DMS114 treated with DMSO at 0.1 percent for 48 hours (cell line): ENCODE measurements at regions not wholly inside any gene's neighbourhood (a gene's known extent, or its start where the extent isn't known, plus 50 kb on each side); places are given as distances from the start of the nearest gene placed in this dataset.
"Not testable (repeated sequence)": the region's sequence is repeated elsewhere in the genome, so short reads cannot be mapped to it uniquely, and the experiment has no call there.

Experiments used
- DNase-seq: peaks from one replicate; lab custom pipeline; 2025; ENCODE audit not compliant: unreplicated experiment; lab: John Stamatoyannopoulos, UW

DNA sequence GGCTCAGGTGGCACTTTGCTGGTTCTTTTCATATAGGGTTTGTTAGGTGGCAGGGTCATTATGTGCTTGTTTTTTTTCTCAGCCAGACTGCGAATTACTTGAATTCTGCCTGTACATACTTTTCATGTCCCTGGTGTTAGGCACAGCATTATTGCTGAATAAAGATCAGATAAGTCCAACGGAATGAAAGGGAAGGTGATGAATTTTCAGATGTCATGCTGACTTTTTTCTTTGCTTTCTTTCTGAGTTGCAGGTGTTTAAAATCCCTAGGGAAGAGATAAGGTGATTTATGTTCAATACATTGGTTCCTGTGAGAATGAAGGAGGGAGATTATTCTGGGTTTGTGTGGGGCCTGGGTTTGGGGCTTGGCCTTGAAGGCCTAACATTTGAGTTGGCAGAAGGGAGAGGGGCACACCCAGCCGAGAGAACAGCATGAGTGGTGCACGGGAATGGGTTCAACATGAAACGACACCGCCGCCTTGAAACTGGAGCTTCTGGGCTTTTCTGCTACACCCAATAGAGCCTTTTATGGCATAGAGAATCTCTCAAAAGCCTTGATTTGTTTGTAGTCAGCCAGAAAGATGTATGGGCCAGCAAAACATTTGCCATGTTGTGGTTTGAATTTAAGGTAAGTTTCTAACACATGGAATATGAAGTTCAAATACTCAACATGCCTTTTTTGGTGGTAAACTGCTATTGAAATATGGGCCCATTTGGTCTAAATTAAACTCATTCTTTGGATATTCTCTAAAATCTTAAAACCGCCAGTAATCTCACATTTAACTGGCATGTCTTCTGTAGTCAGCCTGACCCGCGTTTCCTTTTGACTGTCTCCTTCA is 477.0 kb downstream of the PCNX1 start:
- no peak for DNase-seq

DNA sequence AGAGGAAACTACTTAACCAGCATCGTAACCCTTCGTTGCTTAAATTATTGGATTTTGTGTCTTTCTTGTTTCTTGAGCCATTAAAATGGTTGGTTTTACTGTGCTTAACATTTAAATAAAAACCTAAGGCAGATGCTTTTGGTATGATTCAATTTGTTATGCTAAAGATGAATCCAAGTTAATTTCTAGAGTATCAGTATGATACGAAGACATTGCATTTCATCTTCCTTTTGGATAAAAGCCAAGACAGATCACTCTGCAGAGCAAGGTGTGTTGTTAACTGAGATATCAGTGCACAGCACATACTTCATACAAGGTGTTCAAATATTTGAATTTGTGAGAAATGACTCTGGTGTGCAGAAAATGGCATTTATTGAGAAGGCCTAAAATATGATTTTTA is 480.5 kb downstream of the PCNX1 start:
- no peak for DNase-seq

DNA sequence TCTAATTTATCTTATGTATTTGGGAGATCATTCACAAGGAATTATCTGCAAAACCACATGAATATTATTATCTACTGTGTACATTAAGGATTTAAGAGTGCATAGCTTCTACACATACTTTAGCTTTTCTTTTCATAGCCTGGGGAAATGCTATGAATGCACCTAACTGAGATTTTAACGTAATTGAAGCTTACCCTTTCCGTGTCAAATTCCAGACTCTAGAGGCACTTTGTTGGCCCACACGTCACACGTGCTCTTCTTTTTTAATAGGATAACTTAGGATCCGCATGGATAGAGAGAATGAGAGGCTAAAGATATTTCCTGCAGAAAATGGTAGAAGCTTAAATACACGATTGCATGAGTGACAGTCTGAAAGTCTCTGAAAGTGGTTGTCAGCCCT is 481.1 kb downstream of the PCNX1 start:
- no peak for DNase-seq

DNA sequence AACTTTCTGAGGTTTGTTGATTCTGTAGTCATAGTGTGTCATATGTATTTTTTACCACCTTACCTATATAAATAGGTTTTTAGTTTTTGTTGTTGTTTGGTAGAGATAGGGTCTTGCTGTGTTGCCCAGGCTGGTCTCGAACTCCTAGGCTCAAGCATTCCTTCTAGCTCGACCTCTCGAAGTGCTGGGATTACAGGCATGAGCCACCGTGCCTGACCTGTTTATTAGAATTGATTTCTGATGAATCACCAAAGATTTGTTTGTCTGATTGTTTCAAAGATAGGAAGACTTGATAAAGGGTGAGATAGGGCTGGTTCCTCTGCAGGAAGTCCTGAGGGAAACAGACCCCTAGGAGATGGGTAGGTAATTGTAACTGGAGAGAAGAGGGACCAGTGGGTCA is 481.6 kb downstream of the PCNX1 start:
- DNase-seq = no peak

DNA sequence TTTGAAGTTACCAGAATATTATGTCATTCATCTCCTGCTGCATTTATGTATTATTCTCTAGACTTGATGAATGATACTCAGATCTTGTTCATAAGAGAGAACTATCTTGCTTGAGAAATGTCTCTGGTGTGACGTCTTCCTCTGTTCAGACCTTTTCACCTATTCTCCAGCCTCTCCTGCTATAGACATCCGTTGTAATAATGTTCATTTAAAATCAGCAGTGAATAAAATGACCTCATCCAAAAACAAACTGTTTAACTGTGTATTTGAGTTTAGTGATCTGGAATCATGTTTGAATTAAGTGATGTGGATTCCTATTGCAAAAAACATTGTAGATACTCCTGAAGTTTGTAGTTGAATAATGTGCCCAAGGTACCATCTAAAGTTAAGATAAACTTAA is 487.1 kb downstream of the PCNX1 start:
- DNase-seq = no peak

- no peak for DNase-seq
Observed at GRCh38 chr14:71395151-71395604, 487.9 kb downstream of the PCNX1 start.

- no peak for DNase-seq
Observed at GRCh38 chr14:71395636-71396035, 488.4 kb downstream of the PCNX1 start.

GRCh38 chr14:71396050-71396677 is 488.9 kb downstream of the PCNX1 start:
- no peak for DNase-seq

- no peak for DNase-seq
Observed at GRCh38 chr14:71397371-71397770, 490.1 kb downstream of the PCNX1 start.

- DNase-seq = no peak
Observed at GRCh38 chr14:71398450-71398849, 491.2 kb downstream of the PCNX1 start.

- no peak for DNase-seq
Observed at GRCh38 chr14:71399057-71399487, 491.8 kb downstream of the PCNX1 start.

GRCh38 chr14:71400871-71401321 is 493.6 kb downstream of the PCNX1 start:
- no peak for DNase-seq

DNA sequence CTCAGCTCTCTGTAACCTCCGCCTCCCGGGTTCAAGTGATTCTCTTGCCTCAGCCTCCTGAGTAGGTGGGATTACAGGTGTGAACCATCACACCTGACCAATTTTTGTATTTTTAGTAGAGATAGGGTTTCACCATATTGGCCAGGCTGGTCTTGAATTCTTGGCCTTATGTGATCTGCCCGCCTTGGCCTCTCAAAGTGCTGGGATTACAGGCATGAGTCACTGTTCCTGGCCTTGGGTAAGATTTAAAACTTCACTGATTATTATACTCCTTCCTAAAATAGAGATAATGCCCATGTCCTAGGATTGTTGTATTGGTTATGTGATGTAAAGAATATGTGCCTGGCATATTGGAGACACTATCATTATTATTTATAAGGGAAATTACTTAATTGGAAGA is 495.2 kb downstream of the PCNX1 start:
- not testable (repeated sequence) for DNase-seq

- no peak for DNase-seq
Observed at GRCh38 chr14:71403656-71404055, 496.4 kb downstream of the PCNX1 start.

GRCh38 chr14:71405676-71406075 is 498.4 kb downstream of the PCNX1 start:
- no peak for DNase-seq

- DNase-seq = no peak
Observed at GRCh38 chr14:71408362-71409030, 501.2 kb downstream of the PCNX1 start.

GRCh38 chr14:71410578-71411284 is 503.5 kb downstream of the PCNX1 start:
- no peak for DNase-seq

GRCh38 chr14:71411285-71411595 is 504.0 kb downstream of the PCNX1 start:
- DNase-seq = no peak

DNA sequence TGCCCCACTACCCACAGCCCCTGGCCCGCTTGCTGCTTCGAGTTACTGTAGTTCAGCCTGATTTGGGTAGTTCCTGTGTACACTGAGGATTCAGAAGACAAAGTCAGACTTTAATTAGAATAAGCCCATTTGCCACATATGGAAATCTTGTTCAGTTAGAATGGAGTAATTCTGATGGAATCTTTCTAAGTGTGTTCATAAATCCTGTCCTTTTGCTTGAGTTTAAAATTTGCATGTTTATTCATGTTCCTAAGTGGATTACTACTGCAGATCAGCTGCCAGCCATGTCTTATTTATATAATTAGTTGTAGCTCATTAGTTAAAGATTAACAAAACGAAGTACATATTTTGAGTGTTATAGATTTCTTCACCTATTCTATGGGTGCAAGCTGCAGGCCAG is 504.5 kb downstream of the PCNX1 start:
- DNase-seq = no peak

- no peak for DNase-seq
Observed at GRCh38 chr14:71414631-71415403, 507.6 kb downstream of the PCNX1 start.

DNA sequence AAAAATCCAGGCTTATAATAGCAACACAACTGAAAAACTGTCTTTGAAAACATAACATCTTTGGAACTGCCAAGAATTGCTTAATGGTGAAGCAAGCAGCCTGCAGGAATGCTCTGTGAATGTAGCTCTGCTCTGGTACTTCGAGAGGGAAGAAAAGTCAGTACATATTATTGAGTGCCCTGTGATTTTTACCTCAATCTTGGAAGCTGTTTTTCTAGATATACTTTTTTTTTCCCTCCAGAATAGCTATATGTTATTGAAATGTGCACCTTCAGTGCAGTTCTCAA is 508.1 kb downstream of the PCNX1 start:
- no peak for DNase-seq
